DND-41 (cell line): ENCODE measurements at regions not wholly inside any gene's neighbourhood (a gene's known extent, or its start where the extent isn't known, plus 50 kb on each side); places are given as distances from the start of the nearest gene placed in this dataset.
A peak's percentile ranks its signal among the peaks of the same experiment; 100 is the strongest.

Experiments used
- ATAC-seq: fragments of 200-7000 bp; cut with Tn5 transposase; 3 replicates; pipeline ENCODE4 v1.9.1; 2021; ENCODE audit warnings: low read depth; ENCODE audit not compliant: insufficient read depth
- DNase-seq: peaks from one replicate; pipeline ENCODE4 v3.0.0-alpha.2; 2020
- H2AFZ ChIP-seq: 2 replicates; pipeline ENCODE4 v1.6.0; 2012; ENCODE audit warnings: low read depth, low read length
- H3K27ac ChIP-seq: 2 replicates; pipeline ENCODE4 v1.5.1; 2012; ENCODE audit warnings: low read length, inconsistent platforms
- H3K27me3 ChIP-seq: fragments of 200-600 bp; sonication (generic); 2 replicates; pipeline ENCODE4 v1.6.0; 2012; ENCODE audit warnings: low read length, mild to moderate bottlenecking, inconsistent platforms; ENCODE audit not compliant: insufficient read depth, poor library complexity
- H3K36me3 ChIP-seq: 2 replicates; pipeline ENCODE4 v1.5.1; 2012; ENCODE audit warnings: low read length, inconsistent platforms; ENCODE audit not compliant: insufficient read depth
- H3K4me1 ChIP-seq: 2 replicates; pipeline ENCODE4 v1.5.1; 2012; ENCODE audit warnings: mild to moderate bottlenecking, low read length; ENCODE audit not compliant: insufficient read depth
- H3K4me2 ChIP-seq: 2 replicates; pipeline ENCODE4 v1.6.0; 2012; ENCODE audit warnings: mild to moderate bottlenecking, moderate library complexity, low read length, inconsistent platforms; ENCODE audit not compliant: insufficient read depth
- H3K4me3 ChIP-seq, 2 experiments: fragments of 200-600 bp in 1 of 2; shearing (Covaris generic) in 1 of 2; 2 replicates each; pipeline ENCODE4 v1.5.1; 2012 to 2016; ENCODE audit warnings: inconsistent platforms in 2 of 2, low read length in 2 of 2, mild to moderate bottlenecking in 2 of 2, low read depth in 1 of 2, moderate library complexity in 1 of 2
- H3K79me2 ChIP-seq: 2 replicates; pipeline ENCODE4 v1.6.0; 2012; ENCODE audit warnings: low read length, inconsistent platforms; ENCODE audit not compliant: insufficient read depth
- H3K9ac ChIP-seq: 2 replicates; pipeline ENCODE4 v1.6.0; 2012; ENCODE audit warnings: low read depth, mild to moderate bottlenecking, inconsistent platforms, low read length, moderate library complexity
- H3K9me3 ChIP-seq: 2 replicates; pipeline ENCODE4 v1.5.1; 2012; ENCODE audit warnings: low read length, moderate library complexity, mild to moderate bottlenecking, inconsistent platforms; ENCODE audit not compliant: insufficient read depth, severe bottlenecking
- H4K20me1 ChIP-seq: 2 replicates; pipeline ENCODE4 v1.6.0; 2012; ENCODE audit warnings: low read length; ENCODE audit not compliant: insufficient read depth
- EZH2 ChIP-seq: IDR thresholded peaks from 3 replicates; pipeline ENCODE4 v1.6.1; 2012; ENCODE audit warnings: borderline replicate concordance, low read depth, mild to moderate bottlenecking, moderate library complexity, low read length, inconsistent platforms; ENCODE audit not compliant: severe bottlenecking
- TF ChIP-seq, protein P1 (sequence below): IDR thresholded peaks from 2 replicates; pipeline ENCODE4 v1.5.1; 2012; ENCODE audit warnings: borderline replicate concordance, low read length, moderate library complexity, mild to moderate bottlenecking; ENCODE audit not compliant: poor library complexity, severe bottlenecking; ENCODE audit errors: extremely low read depth

DNA sequence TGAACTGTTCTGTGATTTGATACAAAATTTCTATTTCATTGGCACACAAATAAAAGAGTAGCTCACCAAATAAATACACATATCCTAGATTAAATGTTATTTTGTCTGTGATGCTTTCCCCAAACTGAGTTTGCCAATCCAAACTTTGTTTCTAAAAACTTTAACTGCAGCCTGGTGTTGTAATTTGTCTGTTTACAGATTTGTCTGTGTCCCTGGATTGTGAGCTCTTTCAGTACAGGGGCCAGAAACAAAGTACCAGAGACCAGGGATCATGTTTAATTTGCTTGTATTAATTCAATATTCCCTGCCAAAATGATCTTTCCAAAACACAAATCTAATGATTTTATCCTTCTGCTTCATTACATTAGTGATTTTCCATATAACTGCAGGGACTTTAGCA, 1044.6 kb upstream of the GJE1 start:
- H3K9me3 ChIP-seq = no peaks in the 10 kb centered on the region
- H3K27ac ChIP-seq = no peak overlapping the region
- ATAC-seq (no peak), DNase-seq (no peak)
- H3K27me3 ChIP-seq = no peaks in the 10 kb centered on the region
- H4K20me1 ChIP-seq = no peaks in the 10 kb centered on the region
- H3K4me2 ChIP-seq = no peak overlapping the region
- no peak overlapping the region for H3K4me3 ChIP-seq
- H3K4me1 ChIP-seq = no peaks in the 10 kb centered on the region
- H2AFZ ChIP-seq = no peak overlapping the region
- H3K79me2 ChIP-seq = no peaks in the 10 kb centered on the region
- H3K9ac ChIP-seq = no peak overlapping the region
- H3K36me3 ChIP-seq = no peaks in the 10 kb centered on the region
- TF ChIP-seq, protein P1, sequence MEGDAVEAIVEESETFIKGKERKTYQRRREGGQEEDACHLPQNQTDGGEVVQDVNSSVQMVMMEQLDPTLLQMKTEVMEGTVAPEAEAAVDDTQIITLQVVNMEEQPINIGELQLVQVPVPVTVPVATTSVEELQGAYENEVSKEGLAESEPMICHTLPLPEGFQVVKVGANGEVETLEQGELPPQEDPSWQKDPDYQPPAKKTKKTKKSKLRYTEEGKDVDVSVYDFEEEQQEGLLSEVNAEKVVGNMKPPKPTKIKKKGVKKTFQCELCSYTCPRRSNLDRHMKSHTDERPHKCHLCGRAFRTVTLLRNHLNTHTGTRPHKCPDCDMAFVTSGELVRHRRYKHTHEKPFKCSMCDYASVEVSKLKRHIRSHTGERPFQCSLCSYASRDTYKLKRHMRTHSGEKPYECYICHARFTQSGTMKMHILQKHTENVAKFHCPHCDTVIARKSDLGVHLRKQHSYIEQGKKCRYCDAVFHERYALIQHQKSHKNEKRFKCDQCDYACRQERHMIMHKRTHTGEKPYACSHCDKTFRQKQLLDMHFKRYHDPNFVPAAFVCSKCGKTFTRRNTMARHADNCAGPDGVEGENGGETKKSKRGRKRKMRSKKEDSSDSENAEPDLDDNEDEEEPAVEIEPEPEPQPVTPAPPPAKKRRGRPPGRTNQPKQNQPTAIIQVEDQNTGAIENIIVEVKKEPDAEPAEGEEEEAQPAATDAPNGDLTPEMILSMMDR = no peak
- TF ChIP-seq EZH2 = no peak

DNA sequence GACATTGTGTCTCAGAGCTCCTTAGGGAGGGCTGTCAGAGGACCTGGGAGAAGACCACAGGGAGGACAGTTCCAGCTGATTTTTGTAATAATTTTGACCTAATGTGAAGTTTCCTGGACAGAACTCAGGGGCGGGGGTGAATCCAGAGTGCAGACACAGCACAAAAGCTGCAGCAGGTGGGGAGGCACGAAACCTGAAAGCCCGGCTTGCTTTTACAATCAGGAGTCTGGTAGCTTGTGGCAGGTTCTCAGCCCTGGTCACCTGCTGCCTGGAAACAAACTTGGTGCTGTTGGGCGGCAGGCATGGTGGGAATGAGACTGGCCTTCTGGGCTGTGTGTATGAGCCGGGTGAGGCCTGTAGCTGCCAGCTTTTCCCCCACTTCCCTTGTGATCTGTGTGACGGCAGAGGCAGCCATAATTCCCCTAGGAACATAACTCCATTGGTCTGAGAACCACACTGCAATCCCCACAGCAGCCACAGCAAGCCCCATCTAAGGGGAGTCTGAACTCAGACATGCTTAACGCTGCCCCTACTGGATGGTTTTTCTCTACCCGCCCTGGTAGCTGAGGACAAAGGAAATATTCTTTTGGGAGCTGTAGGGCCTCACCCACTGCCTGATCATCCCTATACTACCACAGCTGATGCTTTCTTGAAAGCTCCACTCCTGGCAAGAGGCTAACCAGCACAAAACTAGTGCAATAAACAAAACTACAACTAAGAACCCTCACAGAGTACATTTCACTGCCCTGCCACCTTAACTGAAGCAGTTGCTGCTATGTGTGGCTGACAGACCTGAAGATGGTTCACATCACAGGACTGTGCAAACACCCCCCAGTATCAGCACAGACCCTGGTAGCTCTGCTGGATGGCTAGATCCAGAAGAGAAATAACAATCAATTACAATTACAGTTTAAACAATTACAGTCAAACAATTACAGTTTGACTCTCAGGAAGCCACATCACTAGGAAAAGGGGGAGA, 1055.1 kb upstream of the GJE1 start:
- Histone ChIP-seq H3K9me3 (no peaks in the 10 kb centered on the region), H4K20me1 (no peaks in the 10 kb centered on the region), H3K79me2 (no peaks in the 10 kb centered on the region), H3K4me1 (no peaks in the 10 kb centered on the region), H2AFZ (no peak overlapping the region), H3K9ac (no peak overlapping the region), H3K27ac (no peak overlapping the region), H3K4me2 (no peak overlapping the region), H3K4me3 (no peak overlapping the region), H3K36me3 (no peaks in the 10 kb centered on the region), H3K27me3 (no peaks in the 10 kb centered on the region)
- TF ChIP-seq, protein P1 = peak; percentile 40
- TF ChIP-seq EZH2 = no peak
- ATAC-seq = peak; percentile 76
- peak; percentile 15 for DNase-seq

DNA sequence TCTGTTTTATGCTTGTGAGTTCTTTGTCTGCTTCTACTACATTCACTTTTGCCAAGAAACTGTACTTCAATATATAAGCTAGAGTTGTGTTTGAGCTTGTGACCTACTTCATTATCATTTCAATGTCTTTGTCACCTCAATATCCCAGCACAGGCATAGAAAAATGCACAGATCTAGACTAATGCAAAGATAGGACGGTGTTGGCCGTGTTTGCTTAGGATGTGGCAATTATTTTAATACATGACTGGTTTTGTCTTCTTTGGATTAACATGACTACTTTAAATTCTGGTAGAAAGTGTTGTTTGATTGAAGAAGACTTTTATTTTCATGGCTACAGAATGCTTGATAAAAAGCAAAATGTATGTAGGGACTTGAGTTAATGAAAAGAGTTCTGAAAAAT, 1075.0 kb upstream of the GJE1 start:
- Histone ChIP-seq H3K36me3 (no peaks in the 10 kb centered on the region), H3K79me2 (no peaks in the 10 kb centered on the region), H3K4me1 (no peaks in the 10 kb centered on the region), H3K4me3 (no peak overlapping the region), H2AFZ (no peak overlapping the region), H3K4me2 (no peak overlapping the region), H3K27me3 (no peaks in the 10 kb centered on the region), H3K9me3 (no peaks in the 10 kb centered on the region), H4K20me1 (no peaks in the 10 kb centered on the region), H3K27ac (no peak overlapping the region), H3K9ac (no peak overlapping the region)
- no peak for DNase-seq
- no peak for TF ChIP-seq EZH2
- TF ChIP-seq, protein P1 = no peak
- no peak for ATAC-seq
